NCI-H1105 (cell line): ENCODE measurements at regions not wholly inside any gene's neighbourhood (a gene's known extent, or its start where the extent isn't known, plus 50 kb on each side); places are given as distances from the start of the nearest gene placed in this dataset.
"Not testable (repeated sequence)": the region's sequence is repeated elsewhere in the genome, so short reads cannot be mapped to it uniquely, and the experiment has no call there.

ENCODE experiments used
- DNase-seq: peaks from one replicate; lab custom pipeline; 2025; lab: John Stamatoyannopoulos, UW

- no peak for DNase-seq
Measured at GRCh38 chr1:30249446-30250337, 473.7 kb downstream of the MATN1 start.

GRCh38 chr1:30248774-30249173 is 474.6 kb downstream of the MATN1 start:
- DNase-seq, result no peak

GRCh38 chr1:30248373-30248772 is 475.0 kb downstream of the MATN1 start:
- DNase-seq, result no peak

- DNase-seq, result no peak
Measured at GRCh38 chr1:30244801-30245200, 478.6 kb downstream of the MATN1 start.

GRCh38 chr1:30242722-30243457 is 480.5 kb downstream of the MATN1 start:
- no peak for DNase-seq

- no peak for DNase-seq
Measured at GRCh38 chr1:30242168-30242567, 481.2 kb downstream of the MATN1 start.

- no peak for DNase-seq
Measured at GRCh38 chr1:30241681-30242080, 481.7 kb downstream of the MATN1 start.

GRCh38 chr1:30234091-30234490 is 489.3 kb downstream of the MATN1 start:
- DNase-seq, result no peak

- DNase-seq, result peak; percentile 13
Measured at GRCh38 chr1:30232288-30232899, 491.0 kb downstream of the MATN1 start.

GRCh38 chr1:30229960-30230359 is 493.4 kb downstream of the MATN1 start:
- no peak for DNase-seq

GRCh38 chr1:30229557-30229956 is 493.8 kb downstream of the MATN1 start:
- no peak for DNase-seq

- no peak for DNase-seq
Measured at GRCh38 chr1:30226648-30227047, 496.7 kb downstream of the MATN1 start.

GRCh38 chr1:30225357-30225756 is 498.0 kb downstream of the MATN1 start:
- DNase-seq, result no peak

- no peak for DNase-seq
Measured at GRCh38 chr1:30219675-30220074, 503.7 kb downstream of the MATN1 start.

GRCh38 chr1:30218438-30218837 is 504.9 kb downstream of the MATN1 start:
- no peak for DNase-seq

GRCh38 chr1:30216602-30217001 is 506.8 kb downstream of the MATN1 start:
- DNase-seq, result no peak

- no peak for DNase-seq
Measured at GRCh38 chr1:30213936-30214335, 509.4 kb downstream of the MATN1 start.

- not testable (repeated sequence) for DNase-seq
Measured at GRCh38 chr1:30207962-30208361, 515.4 kb downstream of the MATN1 start.

- DNase-seq, result not testable (repeated sequence)
Measured at GRCh38 chr1:30206631-30207030, 516.8 kb downstream of the MATN1 start.

GRCh38 chr1:30204916-30205315 is 518.5 kb downstream of the MATN1 start:
- not testable (repeated sequence) for DNase-seq

GRCh38 chr1:30201015-30201414 is 522.4 kb downstream of the MATN1 start:
- no peak for DNase-seq

- no peak for DNase-seq
Measured at GRCh38 chr1:30200161-30200560, 523.2 kb downstream of the MATN1 start.

- no peak for DNase-seq
Measured at GRCh38 chr1:30199563-30199962, 523.8 kb downstream of the MATN1 start.
